ENCODE measurements at regions not wholly inside any gene's neighbourhood (a gene's known extent, or its start where the extent isn't known, plus 50 kb on each side); places are given as distances from the start of the nearest gene placed in this dataset.

DNA sequence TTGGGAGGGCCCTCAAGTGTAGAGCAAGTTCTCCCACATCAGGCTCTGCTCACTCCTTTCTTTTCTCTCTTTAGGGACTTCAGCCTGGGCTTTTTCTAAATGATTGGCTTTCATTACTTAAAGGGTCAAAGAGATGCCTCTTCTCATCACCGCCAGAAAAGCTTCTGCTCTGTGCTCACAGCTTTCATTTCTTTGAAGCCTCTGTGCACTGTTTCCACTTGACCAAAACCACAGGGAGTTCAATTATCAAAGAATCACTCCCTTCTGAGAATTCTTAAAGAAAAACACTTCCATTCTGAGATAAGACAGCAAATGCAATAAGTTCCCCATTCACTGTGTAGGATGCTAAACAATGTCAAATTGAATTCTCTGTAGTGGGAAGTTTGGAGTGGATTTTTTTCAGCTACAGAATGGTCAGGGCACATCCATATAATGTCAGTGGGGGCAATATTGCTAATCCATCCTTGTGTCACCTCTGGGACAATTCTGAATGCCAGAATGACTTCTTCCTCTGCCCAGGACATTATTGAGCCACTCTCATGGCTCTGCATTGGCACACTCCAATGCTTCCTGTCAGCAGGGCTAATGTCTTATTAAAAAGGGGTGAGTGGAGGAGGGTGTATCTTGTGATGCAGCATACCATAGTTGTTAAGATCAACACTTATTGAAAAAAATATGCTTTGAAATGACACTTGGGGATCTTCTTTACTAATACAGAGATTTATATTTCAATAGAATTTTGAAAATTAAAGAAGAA, 217.6 kb downstream of the SNCA start:
- no peaks in the 10 kb centered on the region for H3K4me1 ChIP-seq (ENCODE audit: control insufficient read depth, insufficient read depth, low read length)

DNA sequence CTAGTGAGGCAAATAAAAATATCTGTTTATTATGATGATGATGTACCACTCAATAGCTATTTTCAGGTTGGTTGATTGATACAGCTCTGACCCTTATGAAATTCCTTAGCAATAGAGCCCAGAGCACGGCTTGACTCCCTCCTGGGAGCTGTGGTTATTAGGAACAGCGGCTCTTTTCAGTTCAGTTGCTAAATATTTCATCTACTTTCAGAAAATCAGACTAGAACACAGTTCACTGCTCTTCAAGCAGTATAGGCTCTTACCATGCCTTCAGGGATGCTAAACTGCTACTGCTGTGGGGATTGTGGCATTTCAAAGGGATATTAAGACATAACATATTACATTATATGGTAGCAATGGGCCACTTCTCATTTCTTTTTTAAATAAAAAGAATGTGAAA, 218.8 kb downstream of the SNCA start:
- H3K36me3 ChIP-seq (ENCODE audit: control insufficient read depth, insufficient read depth, low read length) = no peaks in the 10 kb centered on the region
- no peak overlapping the region for H3K27ac ChIP-seq (ENCODE audit: low read depth, low read length)
- H3K4me1 ChIP-seq (ENCODE audit: control insufficient read depth, insufficient read depth, low read length) = no peaks in the 10 kb centered on the region
- H3K9ac ChIP-seq (ENCODE audit: low read length) = no peak overlapping the region
- no peaks in the 10 kb centered on the region for H3K27me3 ChIP-seq (ENCODE audit: control insufficient read depth, insufficient read depth, low read length)
- no peak overlapping the region for H3K4me3 ChIP-seq (ENCODE audit: low read length)

More for the DNA sequence above, 217.6 kb downstream of the SNCA start:
- Histone ChIP-seq H3K4me3 (ENCODE audit: low read length) (no peak overlapping the region), H3K36me3 (ENCODE audit: control insufficient read depth, insufficient read depth, low read length) (no peaks in the 10 kb centered on the region), H3K27me3 (ENCODE audit: control insufficient read depth, insufficient read depth, low read length) (no peaks in the 10 kb centered on the region), H3K9ac (ENCODE audit: low read length) (no peak overlapping the region), H3K27ac (ENCODE audit: low read depth, low read length) (no peak overlapping the region)

DNA sequence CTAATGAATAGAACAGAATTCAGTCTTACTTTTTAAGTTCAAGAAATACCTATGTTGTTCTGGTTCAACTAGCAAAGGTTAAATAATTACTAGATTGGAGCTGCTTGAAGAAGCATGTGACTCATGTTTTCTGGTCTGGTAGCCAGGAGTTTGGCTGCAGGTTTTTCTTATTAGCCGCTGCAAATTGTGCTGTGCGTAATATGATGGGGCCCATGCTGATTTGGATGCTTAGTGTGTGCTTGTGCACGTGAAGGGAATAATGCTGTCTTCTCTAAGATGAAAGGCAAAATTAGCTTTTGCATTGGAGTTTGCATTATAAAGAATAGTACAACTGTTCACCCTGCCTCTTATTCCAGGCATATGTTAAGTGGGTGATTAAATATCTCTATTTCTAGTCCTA, 219.6 kb downstream of the SNCA start:
- Histone ChIP-seq H3K27ac (ENCODE audit: low read depth, low read length) (no peak overlapping the region), H3K9ac (ENCODE audit: low read length) (no peak overlapping the region)

DNA sequence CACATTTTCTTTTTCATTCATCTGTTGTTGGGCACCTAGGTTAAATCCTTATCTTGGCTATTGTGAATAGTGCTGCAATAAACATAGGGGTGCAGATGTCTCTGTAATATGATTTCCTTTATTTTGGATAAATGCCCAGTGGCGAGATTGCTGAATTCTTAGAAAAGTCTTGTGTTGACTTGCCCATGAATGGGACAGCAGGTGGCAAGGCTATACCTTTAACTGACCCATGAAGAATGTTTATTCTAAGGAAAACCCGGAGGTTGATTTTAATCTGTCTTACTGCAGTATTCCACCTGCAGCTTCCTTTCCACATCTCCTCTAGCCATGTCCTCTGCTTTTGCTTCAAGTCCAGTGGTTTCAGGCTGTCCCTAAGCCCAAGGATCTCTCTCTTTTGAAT, 220.6 kb downstream of the SNCA start:
- no peaks in the 10 kb centered on the region for H3K36me3 ChIP-seq (ENCODE audit: control insufficient read depth, insufficient read depth, low read length)
- H3K4me1 ChIP-seq (ENCODE audit: control insufficient read depth, insufficient read depth, low read length) = no peaks in the 10 kb centered on the region
- no peak overlapping the region for H3K4me3 ChIP-seq (ENCODE audit: low read length)
- H3K9ac ChIP-seq (ENCODE audit: low read length) = no peak overlapping the region
- H3K27ac ChIP-seq (ENCODE audit: low read depth, low read length) = no peak overlapping the region
- H3K27me3 ChIP-seq (ENCODE audit: control insufficient read depth, insufficient read depth, low read length) = no peaks in the 10 kb centered on the region

More for the DNA sequence above, 219.6 kb downstream of the SNCA start:
- Histone ChIP-seq H3K36me3 (ENCODE audit: control insufficient read depth, insufficient read depth, low read length) (no peaks in the 10 kb centered on the region), H3K4me3 (ENCODE audit: low read length) (no peak overlapping the region), H3K4me1 (ENCODE audit: control insufficient read depth, insufficient read depth, low read length) (no peaks in the 10 kb centered on the region), H3K27me3 (ENCODE audit: control insufficient read depth, insufficient read depth, low read length) (no peaks in the 10 kb centered on the region)

DNA sequence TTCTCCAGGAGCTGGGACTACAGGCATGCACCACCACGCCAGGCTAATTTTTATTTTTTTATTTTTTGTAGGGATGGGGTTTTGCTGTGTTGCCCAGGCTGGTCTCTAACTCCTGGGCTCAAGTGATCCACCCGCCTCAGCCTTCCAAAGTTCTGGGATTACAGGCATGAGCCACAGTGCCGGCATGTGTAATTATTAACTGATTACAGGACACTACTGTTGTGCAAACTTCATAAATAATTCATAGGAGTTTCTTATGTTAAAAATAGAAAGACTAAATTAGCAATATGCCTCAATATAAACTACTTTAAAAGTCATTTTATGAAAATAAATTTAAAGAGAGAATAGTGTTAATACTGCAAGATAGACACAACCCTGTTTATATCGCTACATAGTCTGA, 221.9 kb downstream of the SNCA start:
- Histone ChIP-seq H3K4me3 (ENCODE audit: low read length) (no peak overlapping the region), H3K27me3 (ENCODE audit: control insufficient read depth, insufficient read depth, low read length) (no peaks in the 10 kb centered on the region), H3K36me3 (ENCODE audit: control insufficient read depth, insufficient read depth, low read length) (no peaks in the 10 kb centered on the region), H3K27ac (ENCODE audit: low read depth, low read length) (no peak overlapping the region), H3K4me1 (ENCODE audit: control insufficient read depth, insufficient read depth, low read length) (no peaks in the 10 kb centered on the region), H3K9ac (ENCODE audit: low read length) (no peak overlapping the region)

DNA sequence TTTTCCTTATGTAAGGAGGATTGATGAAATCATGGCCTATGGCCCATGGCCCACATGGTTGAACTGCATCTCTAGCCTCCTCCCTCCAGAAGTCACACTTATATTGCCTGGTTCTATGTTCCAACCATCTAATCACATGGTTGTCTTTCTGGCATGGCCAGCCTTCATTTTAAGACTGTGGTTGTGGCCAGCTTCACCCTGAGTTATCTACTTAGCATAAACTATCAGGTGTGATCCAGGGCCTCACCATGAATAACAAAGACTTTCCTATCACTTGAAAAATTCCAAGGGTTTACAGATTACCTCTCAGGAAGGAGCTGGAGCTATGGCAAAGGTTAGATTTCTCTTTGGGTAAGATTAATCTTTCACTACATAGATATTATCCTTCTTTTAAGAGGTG, 222.8 kb downstream of the SNCA start:
- Histone ChIP-seq H3K36me3 (ENCODE audit: control insufficient read depth, insufficient read depth, low read length) (no peaks in the 10 kb centered on the region), H3K9ac (ENCODE audit: low read length) (no peak overlapping the region), H3K4me3 (ENCODE audit: low read length) (no peak overlapping the region), H3K27me3 (ENCODE audit: control insufficient read depth, insufficient read depth, low read length) (no peaks in the 10 kb centered on the region), H3K4me1 (ENCODE audit: control insufficient read depth, insufficient read depth, low read length) (no peaks in the 10 kb centered on the region), H3K27ac (ENCODE audit: low read depth, low read length) (no peak overlapping the region)

DNA sequence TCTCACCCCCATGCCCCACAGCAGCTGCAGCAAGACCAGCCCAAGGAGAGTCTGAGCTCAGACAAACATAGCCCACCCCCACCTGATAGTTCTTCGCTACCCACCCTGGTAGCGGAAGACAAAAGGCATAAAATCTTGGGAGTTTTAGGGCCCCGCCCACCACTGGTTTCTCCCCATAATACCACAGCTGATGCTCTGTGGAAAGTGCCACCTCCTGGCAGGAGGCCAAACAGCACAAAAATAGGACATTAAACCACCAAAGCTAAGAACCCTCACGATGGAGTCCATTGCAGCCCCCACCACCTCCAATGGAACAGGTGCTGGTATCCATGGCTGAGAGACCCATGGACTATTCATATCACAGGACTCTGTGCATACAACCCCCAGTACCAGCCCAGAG, 226.7 kb downstream of the SNCA start:
- no peak overlapping the region for H3K4me3 ChIP-seq (ENCODE audit: low read length)
- no peak overlapping the region for H3K27ac ChIP-seq (ENCODE audit: low read depth, low read length)
- H3K27me3 ChIP-seq (ENCODE audit: control insufficient read depth, insufficient read depth, low read length) = no peaks in the 10 kb centered on the region
- no peak overlapping the region for H3K9ac ChIP-seq (ENCODE audit: low read length)
- no peaks in the 10 kb centered on the region for H3K4me1 ChIP-seq (ENCODE audit: control insufficient read depth, insufficient read depth, low read length)
- no peaks in the 10 kb centered on the region for H3K36me3 ChIP-seq (ENCODE audit: control insufficient read depth, insufficient read depth, low read length)

DNA sequence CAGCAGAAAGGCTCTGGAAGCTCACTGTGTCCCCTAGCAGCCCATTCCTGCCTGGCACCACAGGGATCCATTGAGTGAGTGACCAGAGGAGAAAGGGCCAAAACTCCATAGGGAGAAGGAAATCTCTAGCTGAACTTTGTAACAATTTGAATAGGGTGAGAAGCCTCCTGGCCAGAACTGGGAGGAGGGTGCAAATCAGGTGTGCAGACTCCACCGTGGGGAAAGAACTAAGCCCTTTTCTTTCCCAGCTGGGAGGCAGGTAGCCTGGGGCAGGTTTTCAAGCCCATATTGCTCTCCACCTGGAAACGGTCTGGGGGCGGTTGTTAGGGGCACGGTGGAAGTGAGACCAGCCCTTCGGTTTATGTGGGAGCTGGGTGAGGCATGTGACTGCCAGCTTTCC, 227.2 kb downstream of the SNCA start:
- Histone ChIP-seq H3K27me3 (ENCODE audit: control insufficient read depth, insufficient read depth, low read length) (no peaks in the 10 kb centered on the region), H3K9ac (ENCODE audit: low read length) (no peak overlapping the region), H3K36me3 (ENCODE audit: control insufficient read depth, insufficient read depth, low read length) (no peaks in the 10 kb centered on the region), H3K27ac (ENCODE audit: low read depth, low read length) (no peak overlapping the region), H3K4me3 (ENCODE audit: low read length) (no peak overlapping the region), H3K4me1 (ENCODE audit: control insufficient read depth, insufficient read depth, low read length) (no peaks in the 10 kb centered on the region)

DNA sequence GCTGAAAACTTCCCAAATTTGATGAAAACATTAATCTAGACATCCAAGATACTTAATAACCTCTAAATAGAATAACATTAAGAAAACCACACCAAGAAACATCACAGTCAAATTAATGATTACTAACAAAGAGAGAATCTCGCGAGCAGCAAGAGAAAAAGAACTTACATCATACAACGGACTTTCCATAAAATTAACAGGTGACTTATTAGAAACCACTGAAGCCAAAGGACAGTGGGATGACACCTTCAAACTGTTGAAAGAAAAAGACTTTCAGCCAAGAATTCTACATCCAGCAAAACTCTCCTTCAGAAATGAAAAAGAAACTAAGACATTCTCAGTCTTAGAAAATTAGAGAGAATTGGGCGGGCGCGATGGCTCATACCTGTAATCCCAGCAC, 232.0 kb downstream of the SNCA start:
- no peak overlapping the region for H3K9ac ChIP-seq (ENCODE audit: low read length)
- H3K4me3 ChIP-seq (ENCODE audit: low read length) = no peak overlapping the region
- H3K27me3 ChIP-seq (ENCODE audit: control insufficient read depth, insufficient read depth, low read length) = no peaks in the 10 kb centered on the region
- no peaks in the 10 kb centered on the region for H3K4me1 ChIP-seq (ENCODE audit: control insufficient read depth, insufficient read depth, low read length)
- H3K36me3 ChIP-seq (ENCODE audit: control insufficient read depth, insufficient read depth, low read length) = no peaks in the 10 kb centered on the region
- no peak overlapping the region for H3K27ac ChIP-seq (ENCODE audit: low read depth, low read length)

DNA sequence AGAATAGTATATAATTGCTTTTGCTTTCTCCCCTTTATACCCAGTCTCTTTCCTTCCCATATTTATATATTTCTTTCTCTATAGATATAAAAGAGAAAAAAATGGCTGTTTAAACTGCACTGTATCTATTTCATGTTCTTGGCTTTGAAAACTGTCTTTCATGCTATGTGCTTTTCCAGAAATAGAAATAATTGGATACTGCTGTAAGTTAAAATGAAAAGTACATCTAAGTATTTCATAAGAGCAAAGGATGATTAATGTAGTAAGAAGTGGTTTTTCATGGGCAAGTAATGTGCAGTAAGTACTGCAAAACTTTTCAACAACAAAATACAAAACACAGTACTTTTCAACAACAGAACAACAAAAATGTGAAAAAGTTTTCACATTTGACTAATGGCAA, 237.9 kb downstream of the SNCA start:
- Histone ChIP-seq H3K9ac (ENCODE audit: low read length) (no peak overlapping the region), H3K27ac (ENCODE audit: low read depth, low read length) (no peak overlapping the region), H3K36me3 (ENCODE audit: control insufficient read depth, insufficient read depth, low read length) (no peaks in the 10 kb centered on the region), H3K4me1 (ENCODE audit: control insufficient read depth, insufficient read depth, low read length) (no peaks in the 10 kb centered on the region), H3K4me3 (ENCODE audit: low read length) (no peak overlapping the region), H3K27me3 (ENCODE audit: control insufficient read depth, insufficient read depth, low read length) (no peaks in the 10 kb centered on the region)

DNA sequence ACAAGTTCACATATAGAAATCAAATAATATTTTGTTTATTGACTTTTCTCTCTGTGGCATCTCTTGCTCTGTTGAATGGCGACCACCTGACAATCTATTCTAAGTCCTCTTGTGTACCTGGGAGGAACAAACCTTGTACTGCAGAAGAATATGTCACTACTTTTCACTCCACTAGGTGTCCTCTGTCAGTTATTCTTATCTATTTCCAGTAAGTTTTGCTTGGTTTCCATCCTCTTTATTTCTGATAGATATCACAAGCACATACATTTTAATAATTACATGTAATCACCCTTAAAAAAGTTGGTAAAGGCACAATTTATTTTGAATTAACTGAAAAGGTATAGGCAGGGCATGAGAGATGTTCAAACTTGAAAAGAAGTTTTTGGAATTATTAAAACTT, 238.4 kb downstream of the SNCA start:
- Histone ChIP-seq H3K27ac (ENCODE audit: low read depth, low read length) (no peak overlapping the region), H3K4me1 (ENCODE audit: control insufficient read depth, insufficient read depth, low read length) (no peaks in the 10 kb centered on the region), H3K4me3 (ENCODE audit: low read length) (no peak overlapping the region), H3K9ac (ENCODE audit: low read length) (no peak overlapping the region), H3K36me3 (ENCODE audit: control insufficient read depth, insufficient read depth, low read length) (no peaks in the 10 kb centered on the region), H3K27me3 (ENCODE audit: control insufficient read depth, insufficient read depth, low read length) (no peaks in the 10 kb centered on the region)

DNA sequence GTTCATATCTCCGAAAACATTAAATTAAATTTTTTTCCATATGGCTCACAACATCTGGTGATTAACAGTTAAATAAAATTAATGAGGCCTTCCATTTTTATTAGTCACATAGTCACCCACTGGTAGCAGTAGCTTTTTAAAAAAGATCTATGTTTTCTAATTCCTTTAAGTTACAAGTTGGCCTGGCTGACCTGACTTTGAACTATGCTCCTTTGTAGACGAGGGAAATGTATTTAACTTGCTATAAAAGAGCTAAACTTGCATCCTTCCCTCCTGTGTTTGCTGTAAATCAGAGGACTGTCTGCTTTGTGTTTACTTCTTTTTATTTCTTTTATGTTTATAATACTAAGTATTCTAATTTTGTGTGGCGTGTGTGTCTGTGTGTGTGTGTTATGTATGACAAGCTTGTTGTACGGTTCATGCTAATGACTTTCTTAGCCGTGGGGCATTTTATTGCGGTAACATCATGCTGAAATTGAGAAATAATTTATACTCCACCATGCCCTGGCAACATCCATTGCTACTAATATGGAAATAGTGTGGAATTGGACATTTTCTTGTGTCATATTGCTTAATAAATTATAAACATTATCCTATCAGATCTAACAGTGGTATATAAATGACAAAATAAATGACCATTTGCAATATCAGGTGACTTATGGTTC, 241.7 kb downstream of the SNCA start:
- H3K4me1 ChIP-seq (ENCODE audit: control insufficient read depth, insufficient read depth, low read length) = no peaks in the 10 kb centered on the region
- no peak overlapping the region for H3K4me3 ChIP-seq (ENCODE audit: low read length)
- no peak overlapping the region for H3K9ac ChIP-seq (ENCODE audit: low read length)
- H3K27me3 ChIP-seq (ENCODE audit: control insufficient read depth, insufficient read depth, low read length) = no peaks in the 10 kb centered on the region
- no peak overlapping the region for H3K27ac ChIP-seq (ENCODE audit: low read depth, low read length)
- no peaks in the 10 kb centered on the region for H3K36me3 ChIP-seq (ENCODE audit: control insufficient read depth, insufficient read depth, low read length)

DNA sequence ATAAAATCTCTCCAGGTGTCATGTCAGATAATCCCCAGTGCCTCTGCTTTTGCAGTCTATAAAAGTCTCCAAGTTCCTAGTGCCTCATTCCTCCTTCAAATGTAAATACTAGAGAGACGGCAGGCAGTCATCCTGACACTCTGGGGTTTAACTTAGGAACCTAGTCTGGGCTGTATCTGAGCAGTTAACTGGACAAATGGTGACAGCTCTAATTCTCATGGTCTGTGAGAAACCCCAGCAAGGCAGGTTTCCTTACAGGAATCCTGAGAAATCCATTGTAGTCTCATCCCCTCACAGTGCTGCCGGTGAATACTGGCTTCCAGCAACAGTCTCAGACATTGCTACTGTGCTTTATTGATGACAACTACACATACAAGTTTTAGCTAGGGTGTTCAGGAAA, 246.8 kb downstream of the SNCA start:
- Histone ChIP-seq H3K4me3 (ENCODE audit: low read length) (no peak overlapping the region), H3K27ac (ENCODE audit: low read depth, low read length) (no peak overlapping the region), H3K27me3 (ENCODE audit: control insufficient read depth, insufficient read depth, low read length) (no peaks in the 10 kb centered on the region), H3K9ac (ENCODE audit: low read length) (no peak overlapping the region), H3K36me3 (ENCODE audit: control insufficient read depth, insufficient read depth, low read length) (no peaks in the 10 kb centered on the region), H3K4me1 (ENCODE audit: control insufficient read depth, insufficient read depth, low read length) (no peaks in the 10 kb centered on the region)

All from rectal smooth muscle tissue (tissue), 1 donor.